Prostate gland (tissue), 2 donors: ENCODE measurements at regions not wholly inside any gene's neighbourhood (a gene's known extent, or its start where the extent isn't known, plus 50 kb on each side); places are given as distances from the start of the nearest gene placed in this dataset.

Source experiments
- POLR2A ChIP-seq: fragments of 450-650 bp; IDR thresholded peaks from one replicate; pipeline ENCODE4 v1.6.1; 2016; ENCODE audit warnings: antibody characterized with exemption, mild to moderate bottlenecking
- POLR2AphosphoS5 ChIP-seq: sonication (generic); formaldehyde crosslinking; IDR thresholded peaks from one replicate; pipeline ENCODE4 v1.6.1; 2017; ENCODE audit warnings: antibody characterized with exemption
- TF ChIP-seq, protein P1 (sequence below), 4 experiments: fragments of 200-600 bp in 2 of 4; fragments of 450-650 bp in 2 of 4; sonication (generic) in 2 of 4; IDR thresholded peaks; 1 replicate in 3 of 4; 2 replicates in 1 of 4; pipeline ENCODE4 v1.5.1; 2016 to 2019; ENCODE audit warnings: antibody characterized with exemption in 4 of 4, mild to moderate bottlenecking in 2 of 4, moderate library complexity in 2 of 4

DNA sequence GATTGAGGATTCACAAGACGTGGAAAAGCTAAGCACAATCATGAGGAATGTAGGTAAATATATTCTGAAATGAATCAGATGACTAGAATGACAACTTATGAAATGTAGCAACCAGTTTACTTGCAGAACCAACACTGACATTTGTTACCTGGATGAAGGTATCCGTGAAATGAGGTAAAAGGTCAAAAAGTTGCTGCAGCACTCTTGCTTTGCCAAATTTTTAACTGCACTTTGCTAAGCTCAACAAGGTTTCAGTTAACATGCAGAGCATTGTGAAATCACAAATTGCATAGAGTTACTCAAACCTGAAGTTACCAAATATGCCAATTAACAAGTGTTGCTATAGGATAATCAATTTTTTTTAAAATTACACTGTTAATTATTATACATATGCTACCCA is 1280.1 kb downstream of the KCNT2 start:
- no peak for TF ChIP-seq POLR2A
- TF ChIP-seq, protein P1, sequence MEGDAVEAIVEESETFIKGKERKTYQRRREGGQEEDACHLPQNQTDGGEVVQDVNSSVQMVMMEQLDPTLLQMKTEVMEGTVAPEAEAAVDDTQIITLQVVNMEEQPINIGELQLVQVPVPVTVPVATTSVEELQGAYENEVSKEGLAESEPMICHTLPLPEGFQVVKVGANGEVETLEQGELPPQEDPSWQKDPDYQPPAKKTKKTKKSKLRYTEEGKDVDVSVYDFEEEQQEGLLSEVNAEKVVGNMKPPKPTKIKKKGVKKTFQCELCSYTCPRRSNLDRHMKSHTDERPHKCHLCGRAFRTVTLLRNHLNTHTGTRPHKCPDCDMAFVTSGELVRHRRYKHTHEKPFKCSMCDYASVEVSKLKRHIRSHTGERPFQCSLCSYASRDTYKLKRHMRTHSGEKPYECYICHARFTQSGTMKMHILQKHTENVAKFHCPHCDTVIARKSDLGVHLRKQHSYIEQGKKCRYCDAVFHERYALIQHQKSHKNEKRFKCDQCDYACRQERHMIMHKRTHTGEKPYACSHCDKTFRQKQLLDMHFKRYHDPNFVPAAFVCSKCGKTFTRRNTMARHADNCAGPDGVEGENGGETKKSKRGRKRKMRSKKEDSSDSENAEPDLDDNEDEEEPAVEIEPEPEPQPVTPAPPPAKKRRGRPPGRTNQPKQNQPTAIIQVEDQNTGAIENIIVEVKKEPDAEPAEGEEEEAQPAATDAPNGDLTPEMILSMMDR (IDR thresholded peaks at IDR 0.05) = no peak
- no peak for TF ChIP-seq POLR2AphosphoS5
